ENCODE measurements at regions not wholly inside any gene's neighbourhood (a gene's known extent, or its start where the extent isn't known, plus 50 kb on each side); places are given as distances from the start of the nearest gene placed in this dataset.

GRCh38 chr2:161085149-161085548 is 75.1 kb upstream of the TANK start:
- DNase-seq = no peak

DNA sequence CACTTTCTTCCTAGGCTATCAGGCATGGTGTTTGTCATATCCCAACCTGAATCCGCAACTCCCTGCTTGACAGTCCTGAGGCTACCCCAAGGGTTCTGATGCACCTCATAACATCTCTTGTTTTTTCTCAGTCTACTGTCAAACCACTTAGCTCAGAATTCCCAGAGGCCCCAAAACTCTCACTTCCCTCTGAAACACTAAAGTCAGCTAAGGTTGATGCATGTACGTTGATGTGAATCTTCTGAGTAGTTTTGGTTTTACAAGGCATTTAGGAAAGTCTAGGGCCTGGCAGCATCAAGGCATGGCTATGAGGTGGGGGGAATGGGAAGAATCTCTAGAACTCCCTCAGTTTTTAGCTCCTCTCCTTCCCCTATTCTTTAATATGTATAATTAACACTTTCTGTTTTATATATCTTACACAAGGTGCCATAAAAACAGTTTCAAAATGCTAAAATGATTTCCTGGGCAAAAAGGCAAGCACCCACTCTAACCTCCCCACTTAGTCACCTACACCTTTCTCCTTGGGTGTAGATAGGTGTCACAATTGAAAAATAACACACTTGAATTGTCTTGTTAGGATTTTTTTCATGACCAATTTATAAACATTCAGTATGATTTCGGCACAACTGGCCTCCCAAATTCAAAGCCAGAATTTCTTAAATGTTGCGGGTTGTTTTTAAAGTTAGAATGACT is 71.4 kb upstream of the TANK start:
- no peak for DNase-seq

DNA sequence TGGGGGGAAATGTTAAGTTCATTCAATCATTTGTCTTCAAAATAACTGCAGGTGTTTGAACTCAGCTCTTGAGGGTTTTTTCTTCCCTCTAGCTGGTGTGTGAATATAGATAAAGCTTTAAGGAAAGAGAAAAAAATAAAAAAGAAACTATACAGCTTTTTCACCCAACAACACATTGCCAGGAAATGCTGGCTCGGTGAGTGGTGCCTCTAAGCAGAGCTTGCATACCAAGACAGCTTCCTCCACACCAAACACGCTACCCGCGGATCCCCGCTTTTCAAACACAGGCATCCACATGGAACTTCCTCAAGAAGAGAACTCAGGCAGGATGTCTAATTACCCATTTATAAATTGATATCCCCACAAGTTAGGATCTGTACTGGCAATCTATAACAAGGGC is 69.8 kb upstream of the TANK start:
- DNase-seq = peak; percentile 44

GRCh38 chr2:161095314-161095713 is 64.9 kb upstream of the TANK start:
- no peak for DNase-seq

DNA sequence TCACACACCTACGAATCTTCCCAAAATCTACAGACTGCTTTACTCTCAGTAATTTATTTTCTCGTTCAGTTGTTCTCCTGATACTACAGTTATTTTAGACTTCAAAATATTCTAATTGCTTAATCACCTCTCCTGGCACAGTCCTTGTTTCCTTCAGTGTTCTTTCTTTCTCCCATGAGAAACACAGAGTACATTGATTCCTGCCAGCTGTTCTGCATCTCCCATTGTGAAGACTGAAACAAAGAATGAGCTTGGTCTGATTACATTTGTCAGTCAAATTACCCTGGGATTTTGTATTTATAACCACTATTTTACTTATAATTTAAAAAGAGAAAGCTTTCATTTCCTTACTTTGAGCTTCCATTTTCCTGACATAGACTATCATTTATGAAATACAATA is 63.9 kb upstream of the TANK start:
- no peak for DNase-seq

GRCh38 chr2:161097157-161097556 is 63.1 kb upstream of the TANK start:
- DNase-seq = no peak

DNA sequence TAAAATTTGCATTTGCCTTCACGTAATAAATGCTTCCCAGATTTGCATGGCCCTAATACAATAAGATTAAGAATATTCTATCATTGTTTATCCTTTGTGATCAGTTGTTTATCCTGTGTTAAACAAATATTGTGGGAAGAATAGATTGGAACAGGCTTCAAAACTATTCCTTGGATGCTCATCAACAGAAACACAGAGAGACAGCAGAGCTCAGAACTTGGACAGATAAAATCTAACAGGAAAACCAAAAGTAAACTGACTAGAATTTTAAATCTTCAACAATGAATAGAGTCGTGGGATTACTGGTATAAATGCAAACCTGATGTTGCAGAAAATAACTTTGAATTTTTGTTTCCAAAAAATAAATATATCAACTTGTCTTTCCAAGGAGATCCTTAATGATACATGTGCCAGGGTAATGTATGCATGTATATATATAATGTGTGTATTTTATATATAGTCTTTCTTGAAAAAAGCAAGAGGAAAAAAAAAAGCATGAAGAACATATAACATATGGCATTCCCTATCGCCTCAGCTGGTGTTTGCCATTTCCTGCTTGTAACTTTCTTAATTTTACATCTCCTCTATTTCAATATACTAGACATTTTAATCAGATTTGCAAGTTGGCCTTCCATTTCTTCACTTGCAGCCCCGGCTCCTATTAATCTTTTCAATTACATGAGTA is 59.9 kb upstream of the TANK start:
- DNase-seq = no peak

DNA sequence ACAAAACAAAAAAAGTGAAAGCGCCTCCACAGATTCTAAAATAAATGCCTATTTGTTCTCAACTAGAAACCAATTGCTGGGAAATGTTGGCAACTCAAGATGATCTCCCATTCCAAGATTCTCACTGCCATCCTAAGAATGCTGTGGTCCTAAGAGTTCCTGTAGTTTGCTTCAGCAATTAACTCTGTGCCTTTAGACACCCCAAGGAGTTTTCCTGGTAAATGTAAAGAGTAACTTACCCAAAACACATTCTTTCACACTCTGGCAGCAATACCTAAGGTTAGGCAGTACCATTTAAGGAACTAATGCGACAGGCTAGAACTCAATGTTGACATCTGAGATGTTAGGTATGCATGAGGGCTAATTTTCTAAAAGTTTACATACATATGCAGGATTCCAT is 58.8 kb upstream of the TANK start:
- no peak for DNase-seq

GRCh38 chr2:161102770-161103450 is 57.3 kb upstream of the TANK start:
- no peak for DNase-seq

- DNase-seq = no peak
Measured at GRCh38 chr2:161103451-161103831, 56.8 kb upstream of the TANK start.

GRCh38 chr2:161104054-161104553 is 56.1 kb upstream of the TANK start:
- no peak for DNase-seq

DNA sequence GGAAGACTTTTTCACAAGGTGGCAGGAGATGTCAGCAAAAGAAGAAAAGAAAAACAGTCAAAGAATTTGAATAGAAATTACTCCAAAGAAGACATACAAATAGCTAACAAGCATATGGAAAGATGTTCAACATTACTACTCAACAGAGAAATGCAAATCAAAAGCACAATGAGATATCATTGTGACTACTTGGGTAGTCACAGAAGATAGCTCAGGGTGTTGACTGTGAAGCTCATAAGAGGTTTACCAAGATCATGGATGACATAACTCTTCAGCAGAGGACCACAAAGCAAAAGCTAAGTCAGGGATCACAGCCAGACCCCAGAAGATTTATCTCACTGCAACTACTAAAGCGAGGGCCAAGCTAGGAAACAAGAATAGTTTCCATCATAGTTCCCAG is 53.0 kb upstream of the TANK start:
- no peak for DNase-seq
